Heart left ventricle (tissue), 13 donors: ENCODE measurements at regions not wholly inside any gene's neighbourhood (a gene's known extent, or its start where the extent isn't known, plus 50 kb on each side); places are given as distances from the start of the nearest gene placed in this dataset.

ENCODE experiments used
- POLR2A ChIP-seq, 2 donors: fragments of 450-650 bp; IDR thresholded peaks; one replicate each; pipeline ENCODE4 v1.6.1; 2017; ENCODE audit warnings: antibody characterized with exemption in 2 of 2, mild to moderate bottlenecking in 2 of 2, moderate library complexity in 2 of 2
- TF ChIP-seq, protein P1 (sequence below), 12 donors: fragments of 200-600 bp; sonication (generic) in 4 of 12; IDR thresholded peaks; one replicate each; pipeline versions ENCODE4 v1.5.0 to v1.8.0; 2018 to 2022; ENCODE audit warnings: antibody characterized with exemption in 12 of 12, mild to moderate bottlenecking in 5 of 12
- donor health status: ischemic (EF 13 %, LVEDD 7.1; RV severe dilation, severe dysfunction).
- donor health status: DM: no; HTN: yes; CAD: no.
- donor health status: DM: no; HTN: no; CAD: no.
- donor health status: ischemic (EF 25% LVEDD 6.9; RV normal size, moderate dysfunction).
- donor health status: ischemic (EF 25% LVEDD 5.7; RV mildly dilated, moderate dysfunction).
- donor health status: ischemic (EF 35%, LVEDD 5.7; RV mildly dilated, moderate dysfunction).
- donor health status: nonischemic (EF 11% LVEDD 7.7; RV severe dilation, severe dysfunction).
- donor health status: DM: yes; HTN: yes; CAD: no.
- donor health status: PGD.
- donor health status: ischemic (EF 29% LVEDD 5.4; RV normal size, mild dysfunction).
- donor health status: nonischemic (EF 23%, LVEDD 6.1; RV moderate dilation, normal function).

- TF ChIP-seq POLR2A (IDR thresholded peaks at IDR 0.05): no peak
- TF ChIP-seq, protein P1, sequence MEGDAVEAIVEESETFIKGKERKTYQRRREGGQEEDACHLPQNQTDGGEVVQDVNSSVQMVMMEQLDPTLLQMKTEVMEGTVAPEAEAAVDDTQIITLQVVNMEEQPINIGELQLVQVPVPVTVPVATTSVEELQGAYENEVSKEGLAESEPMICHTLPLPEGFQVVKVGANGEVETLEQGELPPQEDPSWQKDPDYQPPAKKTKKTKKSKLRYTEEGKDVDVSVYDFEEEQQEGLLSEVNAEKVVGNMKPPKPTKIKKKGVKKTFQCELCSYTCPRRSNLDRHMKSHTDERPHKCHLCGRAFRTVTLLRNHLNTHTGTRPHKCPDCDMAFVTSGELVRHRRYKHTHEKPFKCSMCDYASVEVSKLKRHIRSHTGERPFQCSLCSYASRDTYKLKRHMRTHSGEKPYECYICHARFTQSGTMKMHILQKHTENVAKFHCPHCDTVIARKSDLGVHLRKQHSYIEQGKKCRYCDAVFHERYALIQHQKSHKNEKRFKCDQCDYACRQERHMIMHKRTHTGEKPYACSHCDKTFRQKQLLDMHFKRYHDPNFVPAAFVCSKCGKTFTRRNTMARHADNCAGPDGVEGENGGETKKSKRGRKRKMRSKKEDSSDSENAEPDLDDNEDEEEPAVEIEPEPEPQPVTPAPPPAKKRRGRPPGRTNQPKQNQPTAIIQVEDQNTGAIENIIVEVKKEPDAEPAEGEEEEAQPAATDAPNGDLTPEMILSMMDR (IDR thresholded peaks at IDR 0.05): peak in 2 of 12 donors; percentile 11 to 15
Observed at GRCh38 chr9:89234205-89235067, 55.8 kb upstream of the SHC3 start.
